Astrocyte of the cerebellum (primary cell): ENCODE measurements at regions not wholly inside any gene's neighbourhood (a gene's known extent, or its start where the extent isn't known, plus 50 kb on each side); places are given as distances from the start of the nearest gene placed in this dataset.
"Not testable (repeated sequence)": the region's sequence is repeated elsewhere in the genome, so short reads cannot be mapped to it uniquely, and the experiment has no call there.

Source experiments
- DNase-seq: peaks from one replicate; pipeline ENCODE4 v3.0.0-alpha.2; 2011; ENCODE audit warnings: low read depth
- H3K4me3 ChIP-seq: 2 replicates; pipeline ENCODE4 v1.5.1; 2011; ENCODE audit warnings: mild to moderate bottlenecking, low read depth, low read length, moderate library complexity
- in situ Hi-C: cut with HindIII; loops from 2 replicates; pipeline ENCODE4 v1.10.0; 2017; ENCODE audit warnings: low sequenced_read_pairs
- TF ChIP-seq, protein P1 (sequence below): IDR thresholded peaks from 2 replicates; pipeline ENCODE4 v1.5.1; 2012; ENCODE audit warnings: low read length, low read depth, moderate library complexity, mild to moderate bottlenecking; ENCODE audit errors: missing control alignments

DNA sequence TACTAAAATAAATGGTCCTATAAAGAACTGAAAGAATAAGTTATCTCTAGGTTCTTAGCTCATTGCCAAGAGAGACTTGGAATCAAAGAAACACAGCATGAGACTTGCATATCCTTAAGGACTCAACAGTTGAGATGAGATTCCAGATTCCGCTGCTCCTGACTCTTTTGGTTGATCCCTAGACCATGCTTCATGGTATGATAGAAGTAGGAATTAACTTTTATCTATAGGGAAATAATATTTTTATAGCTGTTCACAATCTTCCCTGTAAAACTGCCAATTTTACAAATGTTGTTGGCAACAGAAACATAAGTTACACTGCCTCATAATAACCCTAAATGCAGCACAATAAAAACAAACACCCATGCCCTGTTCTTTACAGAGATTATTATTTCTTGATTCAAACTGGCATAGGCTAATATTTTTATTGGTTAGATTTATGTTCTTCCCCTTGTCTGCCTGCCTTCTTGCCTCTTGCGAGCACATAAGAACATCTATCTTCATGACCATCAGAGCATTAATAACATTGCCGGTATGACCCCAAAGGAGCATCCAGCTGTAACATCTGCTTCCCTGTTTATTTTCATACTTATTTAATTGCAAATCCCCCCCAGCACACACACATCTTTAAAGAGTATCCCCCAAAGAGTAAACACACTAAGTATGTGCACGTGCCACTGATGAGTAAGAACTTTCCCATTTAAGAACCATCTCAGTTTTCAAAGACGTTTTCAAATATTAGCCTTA, 735.7 kb upstream of the SLC8A1 start:
- H3K4me3 ChIP-seq: no peak overlapping the region
- in situ Hi-C loops: no loop called here
- TF ChIP-seq, protein P1, sequence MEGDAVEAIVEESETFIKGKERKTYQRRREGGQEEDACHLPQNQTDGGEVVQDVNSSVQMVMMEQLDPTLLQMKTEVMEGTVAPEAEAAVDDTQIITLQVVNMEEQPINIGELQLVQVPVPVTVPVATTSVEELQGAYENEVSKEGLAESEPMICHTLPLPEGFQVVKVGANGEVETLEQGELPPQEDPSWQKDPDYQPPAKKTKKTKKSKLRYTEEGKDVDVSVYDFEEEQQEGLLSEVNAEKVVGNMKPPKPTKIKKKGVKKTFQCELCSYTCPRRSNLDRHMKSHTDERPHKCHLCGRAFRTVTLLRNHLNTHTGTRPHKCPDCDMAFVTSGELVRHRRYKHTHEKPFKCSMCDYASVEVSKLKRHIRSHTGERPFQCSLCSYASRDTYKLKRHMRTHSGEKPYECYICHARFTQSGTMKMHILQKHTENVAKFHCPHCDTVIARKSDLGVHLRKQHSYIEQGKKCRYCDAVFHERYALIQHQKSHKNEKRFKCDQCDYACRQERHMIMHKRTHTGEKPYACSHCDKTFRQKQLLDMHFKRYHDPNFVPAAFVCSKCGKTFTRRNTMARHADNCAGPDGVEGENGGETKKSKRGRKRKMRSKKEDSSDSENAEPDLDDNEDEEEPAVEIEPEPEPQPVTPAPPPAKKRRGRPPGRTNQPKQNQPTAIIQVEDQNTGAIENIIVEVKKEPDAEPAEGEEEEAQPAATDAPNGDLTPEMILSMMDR: no peak
- no peak for DNase-seq

DNA sequence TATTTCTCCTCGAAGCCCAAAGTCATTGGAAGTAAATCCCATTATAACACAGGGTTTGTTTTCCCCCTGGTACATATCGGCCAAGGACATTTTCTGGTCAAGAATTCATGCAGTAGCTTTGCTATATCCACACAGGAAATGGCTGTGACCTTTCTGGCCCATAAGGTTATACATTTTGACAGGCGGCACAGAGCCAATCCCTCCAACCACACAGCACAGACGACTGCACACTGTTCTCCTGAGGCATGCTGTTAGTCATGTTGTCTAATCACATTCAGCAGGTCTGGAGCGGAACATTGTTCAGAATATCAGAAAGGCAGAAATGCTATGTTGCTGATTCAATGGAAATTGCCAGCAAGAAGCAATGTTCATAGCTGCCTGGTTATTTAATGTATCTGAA, 742.3 kb upstream of the SLC8A1 start:
- TF ChIP-seq, protein P1: no peak
- in situ Hi-C loops: no loop called here
- H3K4me3 ChIP-seq: no peak overlapping the region
- DNase-seq: peak; percentile 92

DNA sequence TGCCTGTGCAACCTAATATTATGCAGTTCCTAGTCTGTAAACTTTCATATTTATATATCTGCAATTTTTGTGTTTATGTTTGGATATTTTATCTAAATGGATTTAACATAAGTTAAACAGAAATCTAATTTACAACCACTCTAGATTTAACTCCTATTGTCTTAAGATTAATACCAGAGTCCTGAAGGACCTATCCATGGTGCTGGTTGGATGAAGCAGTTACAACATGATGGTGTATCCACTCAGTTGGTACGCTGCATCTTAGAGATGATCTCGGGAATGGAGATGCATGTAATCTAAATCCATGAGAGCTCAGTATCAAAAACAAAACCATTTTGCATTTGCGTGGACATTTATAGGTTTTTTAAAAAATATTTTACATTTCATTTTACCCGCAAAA, 745.9 kb upstream of the SLC8A1 start:
- TF ChIP-seq, protein P1: no peak
- in situ Hi-C loops: no loop called here
- DNase-seq: peak; percentile 9

DNA sequence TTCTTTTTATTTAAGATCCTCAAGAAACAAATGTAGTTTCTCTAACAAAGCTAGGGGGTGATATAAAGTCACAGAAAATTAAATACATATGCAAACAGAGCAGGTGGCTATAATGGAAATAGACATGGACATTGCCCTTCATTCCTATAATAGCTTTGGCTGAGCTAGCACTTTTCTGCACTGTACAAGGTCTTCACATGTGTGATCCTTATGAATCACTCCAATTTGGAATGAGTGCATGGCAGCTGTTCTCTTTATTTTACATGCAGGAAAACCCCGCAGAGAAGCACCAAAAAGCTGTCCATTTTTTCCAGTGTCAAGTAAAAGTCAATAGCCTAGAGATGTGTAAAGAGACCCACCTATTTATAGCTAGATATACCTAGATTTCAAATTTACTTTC, 747.4 kb upstream of the SLC8A1 start:
- TF ChIP-seq, protein P1: no peak
- in situ Hi-C loops: no loop called here

More for the DNA sequence above, 745.9 kb upstream of the SLC8A1 start:
- no peak overlapping the region for H3K4me3 ChIP-seq

DNA sequence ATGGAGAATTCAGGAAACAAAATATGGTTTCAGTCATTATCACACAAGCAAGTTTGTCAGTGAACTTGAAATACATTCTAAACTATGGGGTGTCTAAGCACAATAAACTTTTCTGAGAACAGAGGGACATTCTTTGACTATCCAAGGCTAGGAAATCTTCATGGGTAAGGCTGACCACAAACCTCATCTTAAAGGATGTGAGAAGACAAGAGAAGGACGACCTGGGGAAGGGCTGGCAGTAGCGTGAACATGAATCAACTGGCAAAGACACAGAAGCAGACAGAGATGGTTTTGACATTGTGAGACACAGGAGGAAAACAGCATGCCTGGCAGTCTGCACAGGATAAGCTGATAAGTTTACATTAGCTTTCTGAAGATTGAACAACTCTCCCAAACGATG, 752.4 kb upstream of the SLC8A1 start:
- DNase-seq: no peak
- H3K4me3 ChIP-seq: no peak overlapping the region
- in situ Hi-C loops: no loop called here
- TF ChIP-seq, protein P1: no peak

More for the DNA sequence above, 747.4 kb upstream of the SLC8A1 start:
- H3K4me3 ChIP-seq: no peak overlapping the region
- DNase-seq: no peak

DNA sequence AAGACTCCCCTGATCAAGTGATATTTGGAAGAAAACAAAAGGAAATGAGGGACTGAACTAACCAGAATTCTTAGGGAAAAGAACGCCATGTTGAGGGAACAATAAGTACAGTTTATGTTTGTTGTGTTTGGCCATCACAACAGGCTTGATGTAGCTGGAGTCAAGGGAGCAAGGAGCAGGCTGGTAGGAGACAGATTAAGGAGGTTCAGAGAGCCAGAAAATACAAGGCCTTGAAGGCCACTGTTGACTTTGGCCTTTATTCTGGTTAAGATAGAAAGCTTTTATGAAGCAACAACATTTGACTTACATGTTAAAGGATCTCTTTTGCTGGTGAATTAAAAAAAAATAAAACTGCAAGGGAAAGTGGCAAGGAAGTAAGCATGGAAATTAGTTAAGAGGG, 754.1 kb upstream of the SLC8A1 start:
- no peak for DNase-seq
- H3K4me3 ChIP-seq: no peak overlapping the region
- TF ChIP-seq, protein P1: no peak
- in situ Hi-C loops: no loop called here

DNA sequence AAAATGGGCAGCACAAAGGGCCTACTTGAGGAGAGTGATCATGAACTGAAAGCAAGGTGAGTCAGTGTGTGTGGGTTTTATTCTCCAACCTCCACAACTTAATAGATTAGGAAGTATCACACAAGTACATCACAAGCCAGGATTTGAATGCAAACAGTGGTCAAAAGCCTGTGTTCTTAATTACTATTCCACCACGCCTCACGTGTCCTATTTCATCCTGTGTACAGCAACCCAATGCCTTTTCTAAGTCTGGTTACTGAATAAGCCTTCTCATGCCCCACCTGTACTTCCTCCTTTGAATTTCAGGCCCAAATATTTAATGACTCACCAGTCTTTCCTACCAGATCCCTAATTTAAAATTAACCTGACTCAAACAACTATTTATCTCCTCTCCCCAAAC, 755.7 kb upstream of the SLC8A1 start:
- TF ChIP-seq, protein P1: no peak
- in situ Hi-C loops: no loop called here
- H3K4me3 ChIP-seq: no peak overlapping the region
- DNase-seq: no peak

DNA sequence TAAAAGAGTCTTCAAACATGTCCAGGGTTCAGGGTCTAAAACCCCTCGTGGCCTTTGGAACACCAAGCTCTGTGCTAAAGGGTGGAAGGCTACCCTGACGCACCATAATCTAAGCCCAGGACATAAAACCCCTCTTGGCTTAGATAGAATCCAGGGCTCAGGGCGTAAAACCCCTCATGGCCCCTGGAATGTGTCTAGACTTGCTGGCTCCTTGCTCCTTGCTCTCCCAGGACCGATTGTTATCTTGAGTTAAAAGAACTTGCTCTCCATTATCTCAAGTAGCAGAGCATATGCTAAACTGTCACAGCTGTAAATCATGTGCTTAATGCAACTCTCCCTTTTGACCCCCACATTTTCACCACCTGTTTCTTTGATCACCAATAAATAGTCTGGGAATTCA, 758.1 kb upstream of the SLC8A1 start:
- in situ Hi-C loops, DNase-seq: not testable (repeated sequence)

More for the DNA sequence above, 758.1 kb upstream of the SLC8A1 start:
- not testable (repeated sequence) for H3K4me3 ChIP-seq
